CD14-positive monocyte (primary cell): ENCODE measurements at regions not wholly inside any gene's neighbourhood (a gene's known extent, or its start where the extent isn't known, plus 50 kb on each side); places are given as distances from the start of the nearest gene placed in this dataset.

ENCODE experiments used
- DNase-seq, 3 donors: peaks; one replicate each; pipeline ENCODE4 v3.0.0-alpha.2; 2011 to 2022
- H2AFZ ChIP-seq: 2 replicates; pipeline ENCODE4 v1.6.0; 2012; ENCODE audit warnings: mild to moderate bottlenecking, low read depth, low read length, inconsistent platforms; ENCODE audit not compliant: insufficient read depth, poor library complexity, severe bottlenecking
- H3K27ac ChIP-seq, 2 donors: 1 replicate in 1 of 2; 2 replicates in 1 of 2; pipeline ENCODE4 v1.5.1; 2012 to 2013; ENCODE audit warnings: low read length in 2 of 2, control low read depth in 1 of 2, inconsistent platforms in 1 of 2, low read depth in 1 of 2, mild to moderate bottlenecking in 1 of 2
- H3K27me3 ChIP-seq, 2 donors: one replicate each; pipeline versions ENCODE4 v1.6.0 to v1.6.1; 2011 to 2013; ENCODE audit warnings: low read length in 2 of 2; ENCODE audit not compliant: control insufficient read depth in 2 of 2, insufficient read depth in 2 of 2
- H3K36me3 ChIP-seq, 2 donors: replicated peaks in 1 of 2; 1 replicate in 1 of 2; 2 replicates in 1 of 2; pipeline versions ENCODE4 v1.5.1 to v1.6.1; 2012 to 2013; ENCODE audit warnings: low read length in 2 of 2, control low read depth in 1 of 2, inconsistent platforms in 1 of 2, mild to moderate bottlenecking in 1 of 2; ENCODE audit not compliant: insufficient read depth in 2 of 2, control insufficient read depth in 1 of 2
- H3K4me1 ChIP-seq, 2 donors: 1 replicate in 1 of 2; 2 replicates in 1 of 2; pipeline versions ENCODE4 v1.5.1 to v1.6.1; 2012 to 2013; ENCODE audit warnings: low read length in 2 of 2, control low read depth in 1 of 2, inconsistent platforms in 1 of 2, mild to moderate bottlenecking in 1 of 2, moderate library complexity in 1 of 2; ENCODE audit not compliant: insufficient read depth in 2 of 2, control insufficient read depth in 1 of 2
- H3K4me2 ChIP-seq: replicated peaks from 2 replicates; pipeline ENCODE3; 2012; ENCODE audit warnings: low read length, moderate library complexity, mild to moderate bottlenecking; ENCODE audit not compliant: poor library complexity, severe bottlenecking; ENCODE audit errors: extremely low read depth
- H3K4me3 ChIP-seq, 3 experiments: fragments of 200-600 bp in 1 of 3; sonication (generic) in 1 of 3; replicated peaks in 1 of 3; 1 replicate in 2 of 3; 2 replicates in 1 of 3; pipeline ENCODE4 v1.5.1; 2011 to 2013; ENCODE audit warnings: low read length in 3 of 3, mild to moderate bottlenecking in 3 of 3, control low read depth in 2 of 3, low read depth in 2 of 3, inconsistent platforms in 1 of 3, moderate library complexity in 1 of 3
- H3K79me2 ChIP-seq: 2 replicates; pipeline ENCODE4 v1.6.0; 2012; ENCODE audit warnings: mild to moderate bottlenecking, control low read depth, inconsistent platforms, low read length, moderate library complexity; ENCODE audit not compliant: insufficient read depth
- H3K9ac ChIP-seq: 2 replicates; pipeline ENCODE4 v1.6.0; 2017; ENCODE audit warnings: low read length, mild to moderate bottlenecking; ENCODE audit not compliant: insufficient read depth, poor library complexity, severe bottlenecking
- H3K9me3 ChIP-seq, 2 donors: replicated peaks in 1 of 2; 1 replicate in 1 of 2; 2 replicates in 1 of 2; pipeline versions ENCODE4 v1.5.1 to v1.6.1; 2012 to 2013; ENCODE audit warnings: low read length in 2 of 2, control low read depth in 1 of 2; ENCODE audit not compliant: control insufficient read depth in 1 of 2, insufficient read depth in 1 of 2
- H4K20me1 ChIP-seq: 2 replicates; pipeline ENCODE4 v1.6.0; 2012; ENCODE audit warnings: mild to moderate bottlenecking, low read length, control low read depth, moderate library complexity; ENCODE audit not compliant: insufficient read depth
- H3K27ac Mint-ChIP-seq, 7 donors: one replicate each; pipeline ENCODE4 v1.8.0; 2020; ENCODE audit warnings: mild to moderate bottlenecking in 7 of 7, mixed read lengths in 7 of 7, moderate library complexity in 6 of 7, inconsistent platforms in 2 of 7
- H3K27me3 Mint-ChIP-seq, 3 donors: one replicate each; pipeline ENCODE4 v1.8.0; 2021 to 2022; ENCODE audit warnings: low read depth in 3 of 3, mild to moderate bottlenecking in 3 of 3, mixed read lengths in 3 of 3, moderate library complexity in 3 of 3, inconsistent platforms in 1 of 3
- H3K36me3 Mint-ChIP-seq, 2 donors: one replicate each; pipeline ENCODE4 v1.8.0; 2020; ENCODE audit warnings: mixed read lengths in 2 of 2, inconsistent platforms in 1 of 2, mild to moderate bottlenecking in 1 of 2
- H3K4me1 Mint-ChIP-seq: one replicate; pipeline ENCODE4 v1.8.0; 2020; ENCODE audit warnings: mild to moderate bottlenecking, mixed read lengths
- H3K4me3 Mint-ChIP-seq, 2 donors: one replicate each; pipeline ENCODE4 v1.8.0; 2020; ENCODE audit warnings: mild to moderate bottlenecking in 2 of 2, mixed read lengths in 2 of 2, moderate library complexity in 1 of 2
- H3K9me3 Mint-ChIP-seq, 7 donors: one replicate each; pipeline ENCODE4 v1.8.0; 2020 to 2022; ENCODE audit warnings: mixed read lengths in 7 of 7, mild to moderate bottlenecking in 6 of 7, moderate library complexity in 6 of 7, inconsistent platforms in 2 of 7
- CTCF ChIP-seq: fragments of 200-600 bp; IDR thresholded peaks from one replicate; pipeline ENCODE4 v1.8.0; 2022; ENCODE audit warnings: antibody characterized with exemption, mild to moderate bottlenecking
- WGBS: methylation state at CpG from one replicate; pipeline ENCODE4 v1.1.5; 2013; ENCODE audit warnings: missing lambda C conversion rate; ENCODE audit not compliant: insufficient coverage; 5-methylcytosine and 5-hydroxymethylcytosine counted together
- intact Hi-C, 2 donors: fragments of 100-400 bp; cut with micrococcal nuclease; formaldehyde crosslinking; loops; one replicate each; pipeline versions ENCODE4 v1.15.0 to v1.15.1; 2023

- no peak overlapping the region for H3K4me3 Mint-ChIP-seq
- H3K9me3 Mint-ChIP-seq: peaks cover 21 to 57% (median 42%) of the 10 kb centered on the region in 7 donors
Observed at GRCh38 chr19:27887946-27888345, 1325.0 kb downstream of the UQCRFS1 start.

GRCh38 chr19:27885359-27885758 lies 1327.6 kb downstream of the UQCRFS1 start:
- no peak overlapping the region for H3K27ac ChIP-seq
- H3K36me3 Mint-ChIP-seq: no peaks in the 10 kb centered on the region
- H3K4me1 ChIP-seq: no peaks in the 10 kb centered on the region
- H3K9me3 Mint-ChIP-seq: peaks cover 18 to 46% (median 27%) of the 10 kb centered on the region in 7 donors
- H3K79me2 ChIP-seq: no peaks in the 10 kb centered on the region
- no peak overlapping the region for H3K9ac ChIP-seq
- H3K4me2 ChIP-seq: no peak overlapping the region
- H3K27ac Mint-ChIP-seq: no peak overlapping the region
- no peaks in the 10 kb centered on the region for H3K4me1 Mint-ChIP-seq
- no peak overlapping the region for H3K4me3 ChIP-seq
- intact Hi-C loops: no loop called here
- no peak for TF ChIP-seq CTCF
- no peaks in the 10 kb centered on the region for H3K27me3 ChIP-seq
- no peak overlapping the region for H2AFZ ChIP-seq
- DNase-seq: no peak
- no peaks in the 10 kb centered on the region for H4K20me1 ChIP-seq
- H3K4me3 Mint-ChIP-seq: no peak overlapping the region
- WGBS: 91% methylated on average over 4 of the region's 7 CpGs
- peaks cover 0 to 2% (median 1%) of the 10 kb centered on the region in 3 donors for H3K27me3 Mint-ChIP-seq
- no peaks in the 10 kb centered on the region for H3K36me3 ChIP-seq
- peaks cover 53 to 60% of the 10 kb centered on the region in 2 donors for H3K9me3 ChIP-seq

More at GRCh38 chr19:27887946-27888345, 1325.0 kb downstream of the UQCRFS1 start:
- Histone ChIP-seq H4K20me1 (no peaks in the 10 kb centered on the region), H3K4me2 (no peak overlapping the region), H3K9me3 (peaks cover 70 to 73% of the 10 kb centered on the region in 2 donors), H2AFZ (no peak overlapping the region), H3K36me3 (no peaks in the 10 kb centered on the region), H3K4me3 (no peak overlapping the region), H3K9ac (no peak overlapping the region), H3K27ac (no peak overlapping the region), H3K4me1 (no peaks in the 10 kb centered on the region), H3K27me3 (no peaks in the 10 kb centered on the region), H3K79me2 (no peaks in the 10 kb centered on the region)
- no peak overlapping the region for H3K27ac Mint-ChIP-seq
- no peaks in the 10 kb centered on the region for H3K4me1 Mint-ChIP-seq
- no peaks in the 10 kb centered on the region for H3K36me3 Mint-ChIP-seq
- DNase-seq: no peak
- TF ChIP-seq CTCF: no peak
- 83% methylated on average over 1 of the region's 2 CpGs for WGBS
- intact Hi-C loops: no loop called here
- H3K27me3 Mint-ChIP-seq: peaks cover 0 to 5% (median 1%) of the 10 kb centered on the region in 3 donors
